Tibial artery (tissue), 4 donors: ENCODE measurements at regions not wholly inside any gene's neighbourhood (a gene's known extent, or its start where the extent isn't known, plus 50 kb on each side); places are given as distances from the start of the nearest gene placed in this dataset.
A peak's percentile ranks its signal among the peaks of the same experiment; 100 is the strongest.

ENCODE experiments used
- DNase-seq, 2 donors: peaks; one replicate each; pipeline ENCODE4 v3.0.0-alpha.2; 2019
- H3K27ac ChIP-seq, 2 donors: fragments of 200-600 bp; sonication (generic) in 1 of 2; 1 replicate in 1 of 2; 2 replicates in 1 of 2; pipeline ENCODE4 v1.5.1; 2018 to 2019; ENCODE audit warnings: mild to moderate bottlenecking in 1 of 2
- H3K27me3 ChIP-seq, 2 donors: fragments of 200-600 bp; sonication (generic) in 1 of 2; one replicate each; pipeline versions ENCODE4 v1.5.1 to v1.6.0; 2016 to 2019
- H3K36me3 ChIP-seq, 3 donors: fragments of 200-600 bp; sonication (generic) in 2 of 3; one replicate each; pipeline ENCODE4 v1.5.1; 2016 to 2019; ENCODE audit warnings: mild to moderate bottlenecking in 2 of 3
- H3K4me1 ChIP-seq, 4 donors: fragments of 200-600 bp; sonication (generic) in 2 of 4; 1 replicate in 3 of 4; 2 replicates in 1 of 4; pipeline ENCODE4 v1.5.1; 2016 to 2019
- H3K4me3 ChIP-seq, 2 donors: fragments of 200-600 bp; sonication (generic) in 1 of 2; 1 replicate in 1 of 2; 2 replicates in 1 of 2; pipeline ENCODE4 v1.5.1; 2018 to 2019; ENCODE audit warnings: mild to moderate bottlenecking in 2 of 2
- H3K9me3 ChIP-seq, 3 donors: fragments of 200-600 bp; sonication (generic) in 1 of 3; one replicate each; pipeline ENCODE4 v1.5.1; 2016 to 2019
- intact Hi-C: fragments of 100-400 bp; cut with DNase I; formaldehyde crosslinking; loops from one replicate; pipeline ENCODE4 v1.15.0; 2023; ENCODE audit warnings: low total_unique reads
- TF ChIP-seq, protein P1 (sequence below), 2 experiments: fragments of 200-600 bp in 1 of 2; fragments of 450-650 bp in 1 of 2; IDR thresholded peaks; one replicate each; pipeline ENCODE4 v1.5.1; 2017 to 2019; ENCODE audit warnings: antibody characterized with exemption in 2 of 2, mild to moderate bottlenecking in 1 of 2, moderate library complexity in 1 of 2

DNA sequence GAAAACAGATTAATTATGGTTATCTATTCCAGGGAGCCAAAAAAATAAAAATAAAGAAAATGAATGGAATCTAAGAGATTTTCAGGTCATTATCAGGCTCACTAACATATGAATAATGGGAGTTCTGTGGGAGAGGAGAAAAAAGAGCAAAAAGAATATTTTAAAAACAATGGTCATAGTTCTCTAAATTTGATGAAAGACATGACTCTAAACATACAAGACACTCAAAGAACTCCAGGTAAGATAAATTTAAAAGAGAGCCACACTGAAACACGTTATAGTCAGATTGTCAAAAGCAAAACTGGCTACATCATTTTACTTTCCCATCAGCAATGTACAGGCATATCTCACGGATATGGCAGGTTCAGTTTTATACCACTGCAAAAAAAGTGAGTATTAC is 520.0 kb downstream of the ANKRD50 start:
- H3K4me1 ChIP-seq: peaks cover 0 to 15% (median 0%) of the 10 kb centered on the region in 4 donors
- no peak overlapping the region for H3K27ac ChIP-seq
- no peaks in the 10 kb centered on the region for H3K27me3 ChIP-seq
- no peak for DNase-seq
- H3K36me3 ChIP-seq: no peaks in the 10 kb centered on the region
- no peak overlapping the region for H3K4me3 ChIP-seq
- peaks cover 0 to 16% (median 0%) of the 10 kb centered on the region in 3 donors for H3K9me3 ChIP-seq
- TF ChIP-seq, protein P1, sequence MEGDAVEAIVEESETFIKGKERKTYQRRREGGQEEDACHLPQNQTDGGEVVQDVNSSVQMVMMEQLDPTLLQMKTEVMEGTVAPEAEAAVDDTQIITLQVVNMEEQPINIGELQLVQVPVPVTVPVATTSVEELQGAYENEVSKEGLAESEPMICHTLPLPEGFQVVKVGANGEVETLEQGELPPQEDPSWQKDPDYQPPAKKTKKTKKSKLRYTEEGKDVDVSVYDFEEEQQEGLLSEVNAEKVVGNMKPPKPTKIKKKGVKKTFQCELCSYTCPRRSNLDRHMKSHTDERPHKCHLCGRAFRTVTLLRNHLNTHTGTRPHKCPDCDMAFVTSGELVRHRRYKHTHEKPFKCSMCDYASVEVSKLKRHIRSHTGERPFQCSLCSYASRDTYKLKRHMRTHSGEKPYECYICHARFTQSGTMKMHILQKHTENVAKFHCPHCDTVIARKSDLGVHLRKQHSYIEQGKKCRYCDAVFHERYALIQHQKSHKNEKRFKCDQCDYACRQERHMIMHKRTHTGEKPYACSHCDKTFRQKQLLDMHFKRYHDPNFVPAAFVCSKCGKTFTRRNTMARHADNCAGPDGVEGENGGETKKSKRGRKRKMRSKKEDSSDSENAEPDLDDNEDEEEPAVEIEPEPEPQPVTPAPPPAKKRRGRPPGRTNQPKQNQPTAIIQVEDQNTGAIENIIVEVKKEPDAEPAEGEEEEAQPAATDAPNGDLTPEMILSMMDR (IDR thresholded peaks at IDR 0.05): no peak
- intact Hi-C loops: no loop called here

DNA sequence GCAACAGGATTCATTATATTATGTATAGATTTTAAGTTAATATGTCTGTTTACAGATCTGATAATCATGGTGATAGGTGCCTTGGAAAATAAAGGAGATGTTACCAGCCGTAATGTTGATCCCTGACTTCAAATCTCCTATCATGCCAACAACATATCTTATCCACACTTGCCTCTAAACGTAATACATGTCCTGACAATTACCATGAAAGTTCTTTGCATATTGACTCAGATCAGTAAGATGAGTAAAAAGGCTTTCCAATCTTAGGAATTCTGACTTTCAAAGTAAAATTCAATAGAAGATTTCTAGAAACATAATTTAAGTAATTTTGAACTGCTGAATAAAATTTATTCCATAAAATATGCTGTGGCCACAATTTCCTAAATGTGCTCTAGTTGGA is 513.3 kb downstream of the ANKRD50 start:
- no peaks in the 10 kb centered on the region for H3K9me3 ChIP-seq
- TF ChIP-seq, protein P1 (IDR thresholded peaks at IDR 0.05): no peak
- no peak overlapping the region for H3K4me3 ChIP-seq
- peaks cover 0 to 37% (median 12%) of the 10 kb centered on the region in 4 donors for H3K4me1 ChIP-seq
- peak overlapping the region in 1 of 2 donors; percentile 14 for H3K27ac ChIP-seq
- DNase-seq: no peak
- intact Hi-C loops: no loop called here
- no peaks in the 10 kb centered on the region for H3K36me3 ChIP-seq
- H3K27me3 ChIP-seq: no peaks in the 10 kb centered on the region

DNA sequence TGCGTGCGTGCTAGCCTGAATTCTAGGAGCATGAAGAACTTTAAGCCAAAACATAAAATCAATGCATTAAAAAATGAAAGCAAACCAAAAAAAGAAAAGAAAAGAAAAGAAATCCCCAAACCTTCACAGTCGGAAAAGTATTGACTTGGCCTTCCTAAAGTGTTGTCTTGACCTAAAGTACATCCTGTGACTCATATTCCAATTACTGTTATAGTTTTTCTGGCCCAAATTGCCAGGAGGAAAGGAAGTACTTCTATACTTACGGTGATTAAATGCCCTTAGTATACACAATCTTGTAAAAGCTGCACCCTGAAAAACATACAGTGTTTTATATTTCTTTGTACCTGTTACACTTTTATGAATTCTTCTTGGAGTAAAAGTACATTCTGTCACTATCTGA is 512.8 kb downstream of the ANKRD50 start:
- peak overlapping the region in 1 of 2 donors; percentile 14 for H3K27ac ChIP-seq
- intact Hi-C loops: loop anchor here (10.0 kb wide), 1 partner anchor 805 kb away; the partner anchor contains the start of gene SPRY1
- H3K4me1 ChIP-seq: peaks cover 0 to 41% (median 12%) of the 10 kb centered on the region in 4 donors
- H3K27me3 ChIP-seq: no peaks in the 10 kb centered on the region
- no peak for DNase-seq
- H3K36me3 ChIP-seq: no peaks in the 10 kb centered on the region
- TF ChIP-seq, protein P1 (IDR thresholded peaks at IDR 0.05): no peak
- no peaks in the 10 kb centered on the region for H3K9me3 ChIP-seq
- H3K4me3 ChIP-seq: no peak overlapping the region

DNA sequence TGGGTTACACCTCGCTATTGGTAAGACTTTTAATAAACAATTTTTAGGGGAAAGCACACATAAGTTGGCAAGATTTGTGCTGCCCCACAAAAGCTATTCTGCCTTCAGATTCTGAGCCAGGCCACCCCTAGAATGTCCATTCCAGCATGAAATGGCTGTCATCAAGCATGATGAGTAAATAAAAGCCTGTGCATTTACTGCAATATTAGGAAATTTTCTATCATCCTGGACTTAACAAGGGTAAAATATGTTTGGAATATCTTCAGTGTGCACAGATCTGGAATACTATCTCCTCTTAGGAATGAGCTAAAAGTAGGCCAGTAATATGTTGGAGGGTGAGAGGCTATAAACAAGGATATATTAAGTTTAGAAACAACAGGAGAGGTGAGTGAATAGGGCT is 510.9 kb downstream of the ANKRD50 start:
- no peak for DNase-seq
- peaks cover 0 to 46% (median 12%) of the 10 kb centered on the region in 4 donors for H3K4me1 ChIP-seq
- H3K36me3 ChIP-seq: no peaks in the 10 kb centered on the region
- no peak overlapping the region for H3K4me3 ChIP-seq
- H3K27me3 ChIP-seq: no peaks in the 10 kb centered on the region
- H3K9me3 ChIP-seq: no peaks in the 10 kb centered on the region
- peak overlapping the region; percentile 24 to 27 for H3K27ac ChIP-seq
- intact Hi-C loops: loop anchor here (10.0 kb wide), 1 partner anchor 807 kb away; the partner anchor contains the start of gene SPRY1
- TF ChIP-seq, protein P1 (IDR thresholded peaks at IDR 0.05): no peak

DNA sequence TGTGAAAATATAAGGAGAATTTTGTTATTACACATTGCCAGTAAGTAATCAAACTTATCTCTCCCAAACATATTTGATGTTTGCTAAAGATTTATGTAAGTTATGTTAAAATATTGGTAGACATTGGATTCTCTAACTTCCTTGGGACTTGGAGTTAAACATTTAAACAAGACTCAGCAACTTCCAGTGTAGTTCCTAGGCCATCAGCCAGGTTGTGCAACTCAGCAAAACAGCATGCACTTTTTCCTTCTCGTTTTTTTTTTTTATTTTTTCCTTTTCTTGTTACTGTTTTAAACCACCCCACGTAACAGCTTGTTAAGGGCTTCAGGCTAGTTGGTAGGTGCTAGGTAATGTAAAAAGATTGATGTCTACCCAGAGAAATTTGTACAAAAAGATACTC is 510.4 kb downstream of the ANKRD50 start:
- Histone ChIP-seq H3K27ac (peak overlapping the region; percentile 24 to 27), H3K4me3 (no peak overlapping the region), H3K4me1 (peaks cover 0 to 50% (median 12%) of the 10 kb centered on the region in 4 donors), H3K27me3 (no peaks in the 10 kb centered on the region), H3K36me3 (no peaks in the 10 kb centered on the region), H3K9me3 (no peaks in the 10 kb centered on the region)
- intact Hi-C loops: loop anchor here (10.0 kb wide), 1 partner anchor 807 kb away; the partner anchor contains the start of gene SPRY1
- peak in 1 of 2 donors; percentile 62 for DNase-seq
- TF ChIP-seq, protein P1 (IDR thresholded peaks at IDR 0.05): peak; percentile 24 to 45
